Astrocyte of the spinal cord (primary cell): ENCODE measurements at regions not wholly inside any gene's neighbourhood (a gene's known extent, or its start where the extent isn't known, plus 50 kb on each side); places are given as distances from the start of the nearest gene placed in this dataset.

ENCODE experiments used
- DNase-seq: peaks from one replicate; pipeline ENCODE4 v3.0.0; 2011; ENCODE audit warnings: low read depth, low spot score
- H3K4me3 ChIP-seq: 2 replicates; pipeline ENCODE4 v1.5.1; 2011; ENCODE audit warnings: low read depth, mild to moderate bottlenecking, low read length, moderate library complexity
- CTCF ChIP-seq: IDR thresholded peaks from 2 replicates; pipeline ENCODE4 v1.5.1; 2012; ENCODE audit warnings: low read depth, mild to moderate bottlenecking, low read length, inconsistent platforms
- in situ Hi-C: cut with HindIII; loops from 2 replicates; pipeline ENCODE4 v1.10.0; 2017; ENCODE audit warnings: low sequenced_read_pairs

DNA sequence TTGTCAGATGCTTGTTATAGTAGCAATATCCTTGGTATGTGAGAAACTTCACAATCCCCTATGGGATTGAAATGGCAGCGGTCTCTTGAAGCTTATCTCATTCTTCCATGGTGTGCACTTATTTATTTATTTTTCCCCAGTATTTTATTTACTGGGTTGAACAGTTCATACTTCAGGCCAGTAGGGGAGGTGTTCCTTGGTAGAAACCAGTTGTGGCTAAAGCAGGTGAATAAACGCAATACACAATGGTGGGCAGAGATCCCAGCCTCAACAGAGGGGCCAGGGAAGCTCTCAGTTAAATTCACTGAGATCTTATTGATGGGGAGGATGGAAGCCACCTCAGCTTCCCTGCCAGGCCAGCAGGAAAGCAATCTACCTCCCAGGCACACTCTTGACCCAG lies 93.7 kb upstream of the SRD5A2 start:
- no peak for TF ChIP-seq CTCF
- in situ Hi-C loops: no loop called here
- DNase-seq: no peak
- no peak overlapping the region for H3K4me3 ChIP-seq

GRCh38 chr2:31666878-31667277 lies 86.1 kb upstream of the SRD5A2 start:
- TF ChIP-seq CTCF: no peak
- no peak for DNase-seq
- in situ Hi-C loops: no loop called here
- no peak overlapping the region for H3K4me3 ChIP-seq

- TF ChIP-seq CTCF: no peak
- no peak for DNase-seq
- in situ Hi-C loops: no loop called here
- H3K4me3 ChIP-seq: no peak overlapping the region
Observed at GRCh38 chr2:31664949-31665724, 84.4 kb upstream of the SRD5A2 start.

DNA sequence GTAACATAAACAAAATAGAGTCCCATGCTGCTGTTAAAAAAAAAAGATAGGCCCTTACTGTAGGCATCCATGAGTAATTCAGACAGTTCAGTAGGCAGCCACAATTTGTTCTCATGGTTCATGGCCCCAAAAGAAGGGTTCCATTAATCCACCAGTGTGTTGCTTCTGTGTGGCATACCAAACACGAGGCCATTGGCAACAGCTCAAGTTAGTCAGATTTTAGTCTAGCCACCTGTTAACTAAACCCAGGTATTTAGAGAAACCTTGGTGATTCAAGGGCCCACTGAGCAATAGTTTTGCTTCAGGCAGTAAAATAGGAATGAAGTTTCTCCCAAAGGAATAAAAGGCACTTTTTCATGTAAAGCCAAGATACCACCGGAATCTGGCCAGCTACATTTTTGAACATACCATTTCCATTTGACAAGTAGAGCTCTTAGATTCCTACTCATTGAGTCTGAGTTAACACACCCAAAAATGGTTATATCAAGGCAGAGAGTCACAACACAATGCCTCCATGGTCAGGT lies 80.1 kb upstream of the SRD5A2 start:
- in situ Hi-C loops: no loop called here
- TF ChIP-seq CTCF: no peak

DNA sequence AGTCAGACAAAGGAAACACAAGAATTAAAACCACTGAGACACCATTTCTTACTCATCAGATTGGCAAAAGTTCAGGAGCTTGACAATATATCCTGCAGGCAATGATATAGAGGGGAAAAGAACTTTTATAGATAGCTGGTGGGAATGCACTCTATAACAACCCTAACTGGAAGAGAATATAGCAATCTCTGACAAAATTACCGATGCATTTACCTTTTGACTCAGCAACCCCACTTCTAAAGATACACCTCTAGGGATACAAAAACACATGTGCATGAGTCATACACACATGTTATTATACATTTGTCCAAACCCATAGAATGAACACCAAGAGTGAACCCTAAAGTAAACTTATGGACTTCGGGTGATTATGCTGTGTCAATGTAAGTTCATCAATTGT lies 79.4 kb upstream of the SRD5A2 start:
- DNase-seq: no peak
- in situ Hi-C loops: no loop called here
- no peak overlapping the region for H3K4me3 ChIP-seq
- no peak for TF ChIP-seq CTCF

More for the DNA sequence above, 80.1 kb upstream of the SRD5A2 start:
- no peak for DNase-seq
- H3K4me3 ChIP-seq: no peak overlapping the region

DNA sequence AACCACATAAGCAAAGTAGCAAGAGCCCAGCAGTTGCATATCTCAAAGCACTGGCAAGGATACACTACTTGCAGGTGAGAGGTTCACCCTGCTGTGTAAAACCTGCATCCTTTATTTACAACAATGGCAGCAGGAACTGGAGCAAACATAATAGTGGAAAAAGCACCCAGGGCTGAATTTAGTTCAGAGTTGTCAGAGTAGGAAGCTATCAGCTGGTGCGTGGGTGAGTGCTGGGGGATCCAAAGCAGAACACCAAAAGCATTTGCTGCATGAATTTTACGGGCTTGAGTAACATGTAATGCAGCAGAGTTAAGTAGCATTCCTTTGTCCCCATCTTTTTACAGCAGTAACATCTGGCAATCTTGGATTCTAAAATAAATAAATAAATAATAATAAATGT lies 73.5 kb upstream of the SRD5A2 start:
- no peak overlapping the region for H3K4me3 ChIP-seq
- no peak for TF ChIP-seq CTCF
- DNase-seq: no peak
- in situ Hi-C loops: no loop called here

DNA sequence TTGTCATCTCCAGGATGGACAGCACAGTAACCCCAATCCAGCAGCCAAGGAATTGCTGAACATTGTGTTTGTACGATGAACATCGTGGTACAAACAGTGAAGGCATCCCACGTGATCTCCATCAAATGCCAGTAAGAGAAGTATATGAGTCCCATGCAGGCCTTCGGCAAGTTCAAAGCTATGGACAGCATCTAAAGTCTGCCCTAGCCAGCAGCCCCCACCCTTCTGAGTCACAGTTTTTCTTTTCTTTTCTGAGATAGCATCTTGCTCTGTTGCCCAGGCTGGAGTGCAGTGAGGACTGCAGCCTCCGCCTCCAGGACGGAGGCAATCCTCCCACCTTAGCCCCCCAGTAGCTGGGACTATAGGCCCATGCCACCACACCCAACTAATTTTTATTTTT lies 71.0 kb upstream of the SRD5A2 start:
- TF ChIP-seq CTCF: no peak
- DNase-seq: no peak
- H3K4me3 ChIP-seq: no peak overlapping the region
- in situ Hi-C loops: no loop called here
